ENCODE measurements at regions not wholly inside any gene's neighbourhood (a gene's known extent, or its start where the extent isn't known, plus 50 kb on each side); places are given as distances from the start of the nearest gene placed in this dataset.

DNA sequence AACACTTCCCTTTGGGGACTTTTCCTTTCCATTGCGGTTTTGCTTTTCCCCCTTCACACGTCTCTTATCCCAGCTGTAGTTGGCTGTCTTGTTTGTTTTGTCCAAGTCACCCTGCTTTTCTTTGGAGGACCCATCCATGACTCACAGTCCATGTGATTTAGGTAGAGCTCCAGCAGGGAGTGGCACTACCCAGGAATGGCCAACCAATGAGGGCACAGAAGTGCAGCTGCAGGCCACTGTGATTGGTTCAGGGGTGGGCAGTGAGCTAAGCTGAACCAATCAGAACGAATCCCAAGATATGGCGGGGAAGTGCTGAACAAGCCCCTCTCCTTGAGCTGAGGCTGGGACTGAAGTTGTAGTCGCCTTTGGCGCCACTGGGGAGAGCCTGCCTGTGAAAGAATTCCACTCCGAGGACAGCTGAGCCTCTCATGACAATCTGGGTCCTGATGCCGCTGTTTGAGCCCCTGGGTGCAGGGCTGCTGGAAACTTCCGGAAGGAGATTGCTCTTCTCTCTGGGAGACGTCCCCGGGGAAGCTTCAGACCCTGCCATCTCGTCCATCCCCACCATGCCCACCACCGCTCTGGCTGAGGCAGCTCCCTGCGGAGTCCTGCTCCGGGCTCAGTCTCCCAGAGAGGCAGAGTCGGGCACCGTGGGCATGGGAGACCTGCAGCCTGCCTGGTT lies 62.9 kb upstream of the URI1 start:
- TF ChIP-seq, protein P1, sequence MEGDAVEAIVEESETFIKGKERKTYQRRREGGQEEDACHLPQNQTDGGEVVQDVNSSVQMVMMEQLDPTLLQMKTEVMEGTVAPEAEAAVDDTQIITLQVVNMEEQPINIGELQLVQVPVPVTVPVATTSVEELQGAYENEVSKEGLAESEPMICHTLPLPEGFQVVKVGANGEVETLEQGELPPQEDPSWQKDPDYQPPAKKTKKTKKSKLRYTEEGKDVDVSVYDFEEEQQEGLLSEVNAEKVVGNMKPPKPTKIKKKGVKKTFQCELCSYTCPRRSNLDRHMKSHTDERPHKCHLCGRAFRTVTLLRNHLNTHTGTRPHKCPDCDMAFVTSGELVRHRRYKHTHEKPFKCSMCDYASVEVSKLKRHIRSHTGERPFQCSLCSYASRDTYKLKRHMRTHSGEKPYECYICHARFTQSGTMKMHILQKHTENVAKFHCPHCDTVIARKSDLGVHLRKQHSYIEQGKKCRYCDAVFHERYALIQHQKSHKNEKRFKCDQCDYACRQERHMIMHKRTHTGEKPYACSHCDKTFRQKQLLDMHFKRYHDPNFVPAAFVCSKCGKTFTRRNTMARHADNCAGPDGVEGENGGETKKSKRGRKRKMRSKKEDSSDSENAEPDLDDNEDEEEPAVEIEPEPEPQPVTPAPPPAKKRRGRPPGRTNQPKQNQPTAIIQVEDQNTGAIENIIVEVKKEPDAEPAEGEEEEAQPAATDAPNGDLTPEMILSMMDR (conservative IDR thresholded peaks at IDR 0.05 in 1 of 2, IDR thresholded peaks at IDR 0.05 in 1 of 2; ENCODE audit: extremely low read depth in 1 of 2, insufficient read depth in 1 of 2, low read depth in 1 of 2, low read length in 2 of 2) = no peak
- no peak for TF ChIP-seq EZH2 (IDR thresholded peaks at IDR 0.05; ENCODE audit: borderline replicate concordance, low read length)

All from mammary epithelial cell (primary cell).